HG03064 (cell line): ENCODE measurements at regions not wholly inside any gene's neighbourhood (a gene's known extent, or its start where the extent isn't known, plus 50 kb on each side); places are given as distances from the start of the nearest gene placed in this dataset.

Experiments used
- ATAC-seq: cut with Tn5 transposase; IDR thresholded peaks from one replicate; pipeline ENCODE4 v1.9.1; 2021; ENCODE audit warnings: low read depth; ENCODE audit not compliant: unreplicated experiment

DNA sequence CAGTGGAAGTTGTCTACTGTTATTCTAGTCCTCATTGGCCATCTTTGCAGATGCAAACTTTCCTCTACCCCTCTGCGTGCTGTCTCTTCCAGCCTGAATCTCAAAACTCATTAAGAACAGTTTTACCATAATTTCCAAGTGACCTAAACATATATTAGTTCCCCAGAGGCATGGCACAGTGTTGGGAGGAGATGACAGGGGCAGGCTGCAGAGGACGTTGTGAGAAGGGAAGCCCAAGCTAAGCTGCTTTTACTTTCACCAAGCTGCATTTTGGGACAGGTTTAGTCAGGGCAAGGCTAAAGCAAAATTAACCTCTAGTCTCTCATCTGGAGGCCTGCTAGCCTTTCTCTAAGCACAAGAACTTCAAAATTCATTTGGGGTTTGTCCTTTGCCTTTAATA is 318.6 kb upstream of the SATB1 start:
- no peak for ATAC-seq

GRCh38 chr3:18740631-18741583 is 315.8 kb upstream of the SATB1 start:
- ATAC-seq = peak; percentile 97

- no peak for ATAC-seq
These were observed 313.9 kb upstream of the SATB1 start for GRCh38 chr3:18739099-18739433.

- ATAC-seq = no peak
These were observed 313.4 kb upstream of the SATB1 start for GRCh38 chr3:18738393-18739098.

DNA sequence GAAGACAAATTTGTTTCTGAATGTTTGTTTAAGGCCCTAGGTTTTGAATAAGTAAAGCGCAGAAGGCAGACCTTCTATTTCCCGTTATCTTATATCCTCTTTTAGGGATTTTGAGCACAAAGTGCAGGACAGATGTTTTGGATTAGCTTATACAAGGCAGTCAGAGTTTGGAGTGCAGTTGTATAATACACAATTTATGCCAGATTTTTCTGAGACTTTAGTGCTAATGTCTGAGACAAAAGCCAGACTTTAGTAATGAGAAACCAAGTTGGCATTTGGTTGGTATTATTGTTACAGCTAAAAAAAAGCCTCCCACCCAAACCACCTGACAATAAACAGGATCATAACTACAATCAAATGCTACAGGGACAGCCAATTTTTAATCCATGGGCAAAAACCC is 309.9 kb upstream of the SATB1 start:
- ATAC-seq = no peak

DNA sequence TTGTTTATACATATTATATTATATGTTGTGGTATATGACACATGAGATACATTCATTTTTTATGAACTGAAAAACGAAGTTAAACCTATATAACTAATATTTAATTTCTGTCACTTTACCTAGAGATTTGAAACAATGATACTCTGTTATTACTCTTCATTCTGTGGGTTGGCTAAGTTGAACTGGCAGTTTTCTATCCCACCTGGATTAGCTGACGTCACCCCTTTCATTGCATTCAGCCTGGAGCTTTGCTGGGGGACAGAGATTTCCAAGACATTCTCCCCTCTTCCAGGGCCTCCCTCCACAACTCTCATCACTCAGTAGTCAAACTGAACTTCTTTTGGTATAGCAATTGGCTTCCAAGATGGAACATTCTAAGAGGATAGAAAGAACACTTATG is 309.2 kb upstream of the SATB1 start:
- ATAC-seq = no peak

- no peak for ATAC-seq
These were observed 307.3 kb upstream of the SATB1 start for GRCh38 chr3:18732474-18732873.

DNA sequence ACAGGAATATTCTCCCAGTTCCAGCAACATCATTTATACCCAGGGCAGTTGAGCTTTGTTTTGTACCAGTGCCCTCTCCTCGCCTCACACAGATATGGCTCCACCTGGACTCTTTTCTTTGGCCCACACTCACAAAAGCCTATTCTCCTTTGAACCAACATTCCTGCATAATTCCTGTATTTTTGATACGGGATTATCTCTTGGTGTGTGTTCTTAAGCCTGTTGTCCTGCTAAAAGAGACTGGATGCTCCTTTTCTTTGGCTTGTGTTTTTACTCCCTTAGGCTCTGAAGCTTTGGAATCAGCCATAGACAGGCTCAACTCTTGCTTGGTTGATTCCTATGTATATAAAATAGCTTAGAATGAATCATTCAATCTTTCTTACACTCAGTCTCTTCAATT is 305.4 kb upstream of the SATB1 start:
- ATAC-seq = no peak

DNA sequence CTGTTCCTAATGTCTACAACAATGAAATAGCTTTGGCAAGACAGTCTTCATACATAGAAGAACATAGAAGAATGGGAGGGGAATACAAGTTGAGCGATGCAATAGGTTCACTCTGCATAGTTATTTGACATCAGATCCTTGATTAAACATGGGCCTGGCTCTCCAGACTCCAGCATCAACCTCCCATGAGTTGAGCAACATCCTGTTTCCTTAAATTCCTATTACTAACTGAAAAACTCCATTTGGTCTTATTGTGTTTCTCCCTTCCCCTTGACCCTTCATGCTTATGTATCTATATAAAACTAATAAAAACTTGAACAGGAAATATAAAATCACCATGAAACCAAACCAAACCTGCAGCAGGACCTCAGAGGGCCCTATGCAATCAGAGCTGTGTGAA is 304.5 kb upstream of the SATB1 start:
- ATAC-seq = no peak

- ATAC-seq = no peak
These were observed 300.7 kb upstream of the SATB1 start for GRCh38 chr3:18725668-18726407.

- ATAC-seq = no peak
These were observed 299.3 kb upstream of the SATB1 start for GRCh38 chr3:18724456-18724855.

- ATAC-seq = no peak
These were observed 298.2 kb upstream of the SATB1 start for GRCh38 chr3:18723206-18723810.

- ATAC-seq = no peak
These were observed 295.4 kb upstream of the SATB1 start for GRCh38 chr3:18720543-18720942.

DNA sequence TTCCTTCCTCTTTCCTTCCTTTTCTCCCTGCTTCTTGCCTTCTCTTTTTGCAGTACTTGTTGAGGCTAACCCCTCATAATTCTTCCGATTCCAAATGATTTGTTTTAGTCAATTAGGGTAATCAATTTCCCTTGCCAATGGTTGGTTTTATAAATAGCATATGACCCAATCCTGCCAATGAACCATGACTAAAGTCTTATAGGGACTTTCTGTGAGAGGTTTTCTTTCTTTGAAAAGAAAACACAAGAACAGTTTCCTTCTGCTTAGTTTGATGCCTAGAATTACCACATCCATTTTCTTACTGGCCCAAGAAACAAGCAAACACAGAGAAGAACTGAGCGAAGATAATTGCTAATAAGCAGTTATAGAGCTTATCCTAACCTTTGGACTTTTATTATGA is 292.5 kb upstream of the SATB1 start:
- no peak for ATAC-seq

- no peak for ATAC-seq
These were observed 291.7 kb upstream of the SATB1 start for GRCh38 chr3:18716821-18717220.

- ATAC-seq = no peak
These were observed 291.0 kb upstream of the SATB1 start for GRCh38 chr3:18716101-18716500.

GRCh38 chr3:18715208-18715607 is 290.1 kb upstream of the SATB1 start:
- no peak for ATAC-seq

- ATAC-seq = no peak
These were observed 288.4 kb upstream of the SATB1 start for GRCh38 chr3:18713577-18713951.

- no peak for ATAC-seq
These were observed 287.8 kb upstream of the SATB1 start for GRCh38 chr3:18712713-18713576.

- no peak for ATAC-seq
These were observed 279.2 kb upstream of the SATB1 start for GRCh38 chr3:18704326-18704725.
